ENCODE measurements at regions not wholly inside any gene's neighbourhood (a gene's known extent, or its start where the extent isn't known, plus 50 kb on each side); places are given as distances from the start of the nearest gene placed in this dataset.

DNA sequence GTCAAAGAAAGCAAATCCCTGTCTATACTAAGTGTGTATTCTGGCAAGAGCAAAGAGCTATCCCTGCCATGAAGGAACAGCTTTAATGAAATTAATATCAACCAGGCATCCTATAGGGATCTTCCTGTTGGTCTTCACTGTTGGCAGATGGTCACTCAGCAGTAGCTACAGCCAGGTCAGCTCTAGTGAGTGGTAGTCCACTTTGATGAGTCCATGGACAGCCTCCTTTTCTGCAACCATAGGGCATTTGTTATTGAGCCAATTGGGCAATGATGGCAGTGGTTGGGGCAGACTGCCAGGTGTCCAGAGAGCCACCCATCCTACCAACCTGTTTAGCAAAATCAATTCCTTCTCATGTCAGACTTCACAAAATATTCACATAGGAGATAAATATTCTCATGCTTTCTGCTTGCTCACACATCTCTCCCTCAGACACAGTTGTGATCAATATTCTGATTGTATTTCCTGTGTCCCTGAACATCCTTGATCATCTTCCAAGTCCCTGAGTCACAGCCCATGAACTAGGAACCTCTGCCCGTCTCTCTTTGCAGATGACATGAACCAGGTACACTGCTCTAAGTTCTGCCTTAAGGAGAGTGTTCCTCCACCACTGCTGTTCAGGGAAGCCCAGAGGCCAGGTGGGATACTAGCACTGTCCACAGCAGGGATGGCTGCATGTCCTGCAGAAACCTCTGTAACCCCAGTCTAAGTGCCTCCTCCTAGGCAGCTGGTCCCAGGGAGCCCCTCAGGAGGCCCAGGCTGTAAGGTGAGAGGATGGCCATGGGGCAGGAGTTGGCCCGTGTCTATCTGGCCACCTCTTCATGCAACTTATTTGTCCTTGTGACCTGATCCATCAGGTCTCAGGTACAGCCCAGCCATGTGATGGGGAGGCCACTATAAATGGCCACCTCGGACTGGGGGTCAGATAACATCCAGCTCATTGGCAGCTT is 74.2 kb upstream of the IGLL5 start:
- Histone ChIP-seq H3K27me3 (ENCODE audit: low read depth) (peaks cover 39% of the 10 kb centered on the region), H3K27ac (replicated peaks) (no peak overlapping the region), H3K36me3 (no peaks in the 10 kb centered on the region), H3K9me3 (replicated peaks) (no peaks in the 10 kb centered on the region), H3K4me1 (no peaks in the 10 kb centered on the region), H3K4me3 (no peak overlapping the region)
- TF ChIP-seq, protein P1, sequence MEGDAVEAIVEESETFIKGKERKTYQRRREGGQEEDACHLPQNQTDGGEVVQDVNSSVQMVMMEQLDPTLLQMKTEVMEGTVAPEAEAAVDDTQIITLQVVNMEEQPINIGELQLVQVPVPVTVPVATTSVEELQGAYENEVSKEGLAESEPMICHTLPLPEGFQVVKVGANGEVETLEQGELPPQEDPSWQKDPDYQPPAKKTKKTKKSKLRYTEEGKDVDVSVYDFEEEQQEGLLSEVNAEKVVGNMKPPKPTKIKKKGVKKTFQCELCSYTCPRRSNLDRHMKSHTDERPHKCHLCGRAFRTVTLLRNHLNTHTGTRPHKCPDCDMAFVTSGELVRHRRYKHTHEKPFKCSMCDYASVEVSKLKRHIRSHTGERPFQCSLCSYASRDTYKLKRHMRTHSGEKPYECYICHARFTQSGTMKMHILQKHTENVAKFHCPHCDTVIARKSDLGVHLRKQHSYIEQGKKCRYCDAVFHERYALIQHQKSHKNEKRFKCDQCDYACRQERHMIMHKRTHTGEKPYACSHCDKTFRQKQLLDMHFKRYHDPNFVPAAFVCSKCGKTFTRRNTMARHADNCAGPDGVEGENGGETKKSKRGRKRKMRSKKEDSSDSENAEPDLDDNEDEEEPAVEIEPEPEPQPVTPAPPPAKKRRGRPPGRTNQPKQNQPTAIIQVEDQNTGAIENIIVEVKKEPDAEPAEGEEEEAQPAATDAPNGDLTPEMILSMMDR (IDR thresholded peaks at IDR 0.05; ENCODE audit: borderline replicate concordance): no peak
- DNase-seq: no peak
- intact Hi-C loops (cut with micrococcal nuclease): no loop called here

DNA sequence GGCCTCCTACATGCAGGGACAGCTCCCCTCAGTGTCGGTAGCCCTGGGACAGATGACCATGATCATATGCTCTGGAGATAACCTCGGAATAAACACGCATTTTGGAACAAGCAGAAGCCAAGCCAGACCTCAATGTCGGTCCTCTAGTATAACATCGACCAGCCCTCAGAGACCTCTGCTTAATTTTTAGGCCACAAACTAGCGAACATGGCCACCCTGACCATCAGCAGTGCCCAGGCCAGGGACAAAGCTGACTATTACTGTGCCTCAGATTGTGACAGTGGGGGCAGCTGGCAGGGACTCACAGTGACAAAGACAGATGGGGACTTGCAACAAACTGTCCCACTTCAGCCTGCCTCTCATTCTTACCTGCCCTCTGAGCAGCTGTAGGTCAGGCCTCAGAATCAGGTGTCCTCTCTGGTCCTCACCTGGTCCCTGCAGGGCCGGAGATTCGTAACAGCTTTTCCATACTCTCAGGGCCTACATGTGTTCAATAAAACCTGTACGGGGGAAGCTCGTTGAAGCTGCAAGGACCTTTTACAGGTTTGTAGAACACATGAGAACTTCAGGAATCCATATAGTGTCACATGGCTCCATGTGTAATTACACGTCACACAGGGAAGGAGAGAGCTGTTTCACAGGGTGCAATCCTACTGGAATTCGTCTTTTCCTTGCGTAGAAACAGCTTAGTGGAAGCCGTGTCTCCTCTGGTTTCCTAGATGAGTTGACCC is 72.8 kb upstream of the IGLL5 start:
- no peak overlapping the region for H3K4me3 ChIP-seq
- H3K9me3 ChIP-seq (replicated peaks): no peaks in the 10 kb centered on the region
- H3K27me3 ChIP-seq (ENCODE audit: low read depth): peaks cover 33% of the 10 kb centered on the region
- no peak overlapping the region for H3K27ac ChIP-seq (replicated peaks)
- no peak for DNase-seq
- H3K4me1 ChIP-seq: no peaks in the 10 kb centered on the region
- intact Hi-C loops (cut with micrococcal nuclease): no loop called here
- TF ChIP-seq, protein P1 (IDR thresholded peaks at IDR 0.05; ENCODE audit: borderline replicate concordance): no peak
- H3K36me3 ChIP-seq: no peaks in the 10 kb centered on the region

DNA sequence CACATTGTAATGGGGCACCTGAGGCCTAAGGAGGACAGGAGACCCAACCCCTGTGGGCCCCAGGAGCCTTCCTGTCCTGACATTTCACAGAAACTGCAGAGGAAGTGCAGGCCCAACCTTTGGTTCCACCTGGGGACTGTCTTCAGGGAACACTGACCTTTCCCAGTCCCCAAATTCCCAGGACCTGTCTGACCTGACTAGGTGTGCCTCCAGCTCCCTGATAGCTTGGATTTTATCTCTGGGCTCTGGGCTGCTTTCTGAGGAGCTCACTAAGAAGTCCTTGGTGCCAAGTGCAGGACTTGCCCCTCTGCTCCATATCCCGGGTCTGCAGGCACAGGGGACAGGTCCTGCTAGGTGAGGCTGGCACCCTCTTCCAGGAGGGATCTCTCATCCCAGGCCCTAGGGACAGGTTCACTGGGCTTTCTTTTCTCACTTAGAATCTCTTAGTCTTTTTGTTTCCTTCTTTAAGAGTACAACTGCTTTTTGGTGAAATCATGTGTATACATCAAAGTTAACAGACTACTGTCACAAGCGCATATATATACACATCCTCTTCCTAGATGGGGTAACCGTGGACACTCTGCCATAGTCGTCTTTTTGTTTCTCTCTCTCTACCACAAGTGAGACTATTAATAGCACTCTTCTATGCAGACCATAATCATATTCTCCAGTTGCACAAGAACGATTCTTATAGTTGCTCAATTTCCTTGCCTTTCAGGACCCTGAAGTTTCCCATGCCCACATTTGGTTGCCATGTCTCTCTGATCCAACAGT is 72.0 kb upstream of the IGLL5 start:
- TF ChIP-seq, protein P1 (IDR thresholded peaks at IDR 0.05; ENCODE audit: borderline replicate concordance): no peak
- H3K27ac ChIP-seq (replicated peaks): no peak overlapping the region
- H3K36me3 ChIP-seq: no peaks in the 10 kb centered on the region
- intact Hi-C loops (cut with micrococcal nuclease): no loop called here
- no peak for DNase-seq
- no peaks in the 10 kb centered on the region for H3K9me3 ChIP-seq (replicated peaks)
- H3K27me3 ChIP-seq (ENCODE audit: low read depth): peaks cover 37% of the 10 kb centered on the region
- no peaks in the 10 kb centered on the region for H3K4me1 ChIP-seq
- H3K4me3 ChIP-seq: no peak overlapping the region

DNA sequence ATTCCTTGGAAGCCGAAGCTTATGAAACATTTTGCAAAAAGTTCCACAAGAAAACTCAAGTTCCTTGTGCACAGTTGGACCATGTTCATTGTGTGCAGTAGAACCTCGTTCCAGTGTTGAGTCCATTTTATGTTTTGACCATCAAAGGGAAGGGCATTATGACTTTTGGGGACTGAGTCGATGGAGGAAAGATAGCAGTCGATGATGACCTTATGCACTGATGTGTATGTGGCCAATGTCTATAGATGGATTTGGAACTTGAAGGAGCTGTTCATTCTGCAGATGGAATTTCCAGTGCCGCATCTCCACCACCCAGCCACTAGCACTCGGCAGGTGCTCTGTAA is 71.5 kb upstream of the IGLL5 start:
- Histone ChIP-seq H3K9me3 (replicated peaks) (no peaks in the 10 kb centered on the region), H3K27me3 (ENCODE audit: low read depth) (peaks cover 42% of the 10 kb centered on the region), H3K27ac (replicated peaks) (no peak overlapping the region), H3K4me3 (no peak overlapping the region), H3K4me1 (no peaks in the 10 kb centered on the region), H3K36me3 (no peaks in the 10 kb centered on the region)
- intact Hi-C loops (cut with micrococcal nuclease): no loop called here
- DNase-seq: no peak
- TF ChIP-seq, protein P1 (IDR thresholded peaks at IDR 0.05; ENCODE audit: borderline replicate concordance): no peak

DNA sequence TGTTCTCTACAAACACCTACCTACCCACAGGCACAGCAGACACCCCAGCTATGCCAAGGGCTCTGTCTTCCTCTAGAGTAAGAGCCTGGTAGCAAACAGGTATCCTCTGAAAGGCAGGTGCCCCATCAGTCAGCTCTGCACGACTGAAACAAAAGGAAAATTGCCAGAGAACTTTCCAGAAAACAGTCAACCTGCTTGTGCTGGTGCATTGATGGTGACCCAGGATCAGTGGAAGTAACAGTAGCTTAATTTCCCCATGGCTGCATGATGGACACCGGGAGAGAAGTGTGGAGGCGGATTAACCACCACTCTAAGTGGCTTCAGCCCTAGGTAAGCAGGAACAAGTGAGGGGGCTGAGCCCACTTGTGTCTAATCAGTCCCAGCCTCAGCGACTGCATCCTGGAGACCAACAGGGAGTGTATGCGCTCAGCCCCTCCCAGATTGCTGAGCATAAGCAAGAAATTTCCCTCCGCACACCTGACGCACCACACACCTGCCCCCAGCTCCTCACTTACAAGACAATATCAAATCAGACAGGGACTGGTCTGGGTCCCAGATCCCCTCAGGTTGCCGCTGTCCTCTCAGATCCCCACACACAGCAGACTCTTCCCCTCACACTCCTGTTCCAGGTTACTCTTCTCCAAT is 70.7 kb upstream of the IGLL5 start:
- intact Hi-C loops (cut with micrococcal nuclease): no loop called here

More for the DNA sequence above, 70.7 kb upstream of the IGLL5 start:
- TF ChIP-seq, protein P1 (IDR thresholded peaks at IDR 0.05; ENCODE audit: borderline replicate concordance): no peak
- H3K27me3 ChIP-seq (ENCODE audit: low read depth): peaks cover 44% of the 10 kb centered on the region
- DNase-seq: no peak
- H3K4me1 ChIP-seq: no peaks in the 10 kb centered on the region
- H3K36me3 ChIP-seq: no peaks in the 10 kb centered on the region
- H3K9me3 ChIP-seq (replicated peaks): no peaks in the 10 kb centered on the region
- H3K4me3 ChIP-seq: no peak overlapping the region
- H3K27ac ChIP-seq (replicated peaks): no peak overlapping the region

Measured in left ventricle myocardium inferior (tissue), 1 donor.